Natural killer cell (primary cell): ENCODE measurements at regions not wholly inside any gene's neighbourhood (a gene's known extent, or its start where the extent isn't known, plus 50 kb on each side); places are given as distances from the start of the nearest gene placed in this dataset.

Experiments
- ATAC-seq, 3 donors: fragments of 150-1000 bp in 2 of 3; fragments of 200-7000 bp in 1 of 3; cut with Tn5 transposase; 1 replicate in 1 of 3; 2 replicates in 2 of 3; pipeline ENCODE4 v1.10.0; 2021; ENCODE audit warnings: mild to moderate bottlenecking in 2 of 3, moderate library complexity in 2 of 3
- DNase-seq, 2 donors: peaks; one replicate each; pipeline versions ENCODE4 v3.0.0 to v3.0.0-alpha.2; 2013 to 2021; ENCODE audit warnings: mixed read lengths in 1 of 2
- H3K27ac ChIP-seq: one replicate; pipeline ENCODE4 v1.5.1; 2013; ENCODE audit warnings: mild to moderate bottlenecking, low read length
- H3K27me3 ChIP-seq: one replicate; pipeline ENCODE4 v1.6.1; 2013; ENCODE audit warnings: low read length; ENCODE audit not compliant: control insufficient read depth, insufficient read depth
- H3K36me3 ChIP-seq: one replicate; pipeline ENCODE4 v1.6.1; 2013; ENCODE audit warnings: low read length; ENCODE audit not compliant: control insufficient read depth, insufficient read depth
- H3K4me1 ChIP-seq: one replicate; pipeline ENCODE4 v1.6.1; 2013; ENCODE audit warnings: low read length; ENCODE audit not compliant: control insufficient read depth, insufficient read depth
- H3K4me3 ChIP-seq: one replicate; pipeline ENCODE4 v1.5.1; 2013; ENCODE audit warnings: low read length
- H3K9me3 ChIP-seq: one replicate; pipeline ENCODE4 v1.6.1; 2013; ENCODE audit warnings: low read length; ENCODE audit not compliant: control insufficient read depth, insufficient read depth
- H3K27ac Mint-ChIP-seq, 2 donors: one replicate each; pipeline ENCODE4 v1.8.0; 2022; ENCODE audit warnings: mild to moderate bottlenecking in 2 of 2, mixed read lengths in 2 of 2, moderate library complexity in 1 of 2
- H3K27me3 Mint-ChIP-seq, 2 donors: one replicate each; pipeline ENCODE4 v1.8.0; 2022; ENCODE audit warnings: low read depth in 2 of 2, mixed read lengths in 2 of 2
- H3K36me3 Mint-ChIP-seq: one replicate; pipeline ENCODE4 v1.8.0; 2022; ENCODE audit warnings: mixed read lengths
- H3K4me1 Mint-ChIP-seq, 2 donors: one replicate each; pipeline ENCODE4 v1.8.0; 2022; ENCODE audit warnings: mixed read lengths in 2 of 2
- H3K4me3 Mint-ChIP-seq: one replicate; pipeline ENCODE4 v1.8.0; 2022; ENCODE audit warnings: mild to moderate bottlenecking, moderate library complexity, mixed read lengths
- H3K9me3 Mint-ChIP-seq, 2 donors: one replicate each; pipeline ENCODE4 v1.8.0; 2022; ENCODE audit warnings: mixed read lengths in 2 of 2
- WGBS: methylation state at CpG from one replicate; pipeline ENCODE4 v1.1.7; 2013; ENCODE audit warnings: missing lambda C conversion rate; ENCODE audit not compliant: insufficient coverage; 5-methylcytosine and 5-hydroxymethylcytosine counted together
- intact Hi-C: fragments of 100-400 bp; cut with micrococcal nuclease; formaldehyde crosslinking; loops from one replicate; pipeline ENCODE4 v1.14.2; 2022
- TF ChIP-seq, protein P1 (sequence below): fragments of 200-600 bp; IDR thresholded peaks from one replicate; pipeline ENCODE4 v1.8.0; 2022; ENCODE audit warnings: antibody characterized with exemption

DNA sequence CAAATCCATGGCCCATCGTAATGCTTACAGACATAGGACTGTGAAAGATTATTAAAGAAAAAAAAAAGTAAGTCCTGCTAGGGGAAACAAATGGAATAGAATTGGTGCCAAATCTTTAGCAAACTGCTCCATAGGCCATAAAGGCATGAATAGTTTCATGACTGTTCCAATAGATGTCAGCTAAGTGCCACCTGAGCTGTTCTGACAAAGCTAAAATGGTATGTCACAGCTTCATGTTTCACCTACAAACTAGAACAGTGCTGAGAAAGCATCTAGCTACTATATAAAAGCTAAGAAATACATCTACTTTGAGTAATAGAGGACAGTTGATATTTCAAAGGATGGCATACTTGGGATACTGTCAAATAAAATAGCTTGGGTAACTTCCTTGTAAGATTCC, 771.6 kb upstream of the CA10 start:
- Histone ChIP-seq H3K9me3 (no peaks in the 10 kb centered on the region), H3K4me1 (no peaks in the 10 kb centered on the region), H3K4me3 (no peak overlapping the region), H3K27me3 (no peaks in the 10 kb centered on the region), H3K27ac (no peak overlapping the region), H3K36me3 (no peaks in the 10 kb centered on the region)
- intact Hi-C loops: no loop called here
- Mint-ChIP-seq H3K36me3 (peaks cover 8% of the 10 kb centered on the region), H3K4me1 (no peaks in the 10 kb centered on the region), H3K27me3 (no peaks in the 10 kb centered on the region), H3K4me3 (no peak overlapping the region), H3K27ac (no peak overlapping the region), H3K9me3 (peaks cover 15 to 17% of the 10 kb centered on the region in 2 donors)
- no peak for DNase-seq
- TF ChIP-seq, protein P1, sequence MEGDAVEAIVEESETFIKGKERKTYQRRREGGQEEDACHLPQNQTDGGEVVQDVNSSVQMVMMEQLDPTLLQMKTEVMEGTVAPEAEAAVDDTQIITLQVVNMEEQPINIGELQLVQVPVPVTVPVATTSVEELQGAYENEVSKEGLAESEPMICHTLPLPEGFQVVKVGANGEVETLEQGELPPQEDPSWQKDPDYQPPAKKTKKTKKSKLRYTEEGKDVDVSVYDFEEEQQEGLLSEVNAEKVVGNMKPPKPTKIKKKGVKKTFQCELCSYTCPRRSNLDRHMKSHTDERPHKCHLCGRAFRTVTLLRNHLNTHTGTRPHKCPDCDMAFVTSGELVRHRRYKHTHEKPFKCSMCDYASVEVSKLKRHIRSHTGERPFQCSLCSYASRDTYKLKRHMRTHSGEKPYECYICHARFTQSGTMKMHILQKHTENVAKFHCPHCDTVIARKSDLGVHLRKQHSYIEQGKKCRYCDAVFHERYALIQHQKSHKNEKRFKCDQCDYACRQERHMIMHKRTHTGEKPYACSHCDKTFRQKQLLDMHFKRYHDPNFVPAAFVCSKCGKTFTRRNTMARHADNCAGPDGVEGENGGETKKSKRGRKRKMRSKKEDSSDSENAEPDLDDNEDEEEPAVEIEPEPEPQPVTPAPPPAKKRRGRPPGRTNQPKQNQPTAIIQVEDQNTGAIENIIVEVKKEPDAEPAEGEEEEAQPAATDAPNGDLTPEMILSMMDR: no peak
- ATAC-seq: no peak
- WGBS: no CpG with 5 or more reads among the region's 1 CpG

DNA sequence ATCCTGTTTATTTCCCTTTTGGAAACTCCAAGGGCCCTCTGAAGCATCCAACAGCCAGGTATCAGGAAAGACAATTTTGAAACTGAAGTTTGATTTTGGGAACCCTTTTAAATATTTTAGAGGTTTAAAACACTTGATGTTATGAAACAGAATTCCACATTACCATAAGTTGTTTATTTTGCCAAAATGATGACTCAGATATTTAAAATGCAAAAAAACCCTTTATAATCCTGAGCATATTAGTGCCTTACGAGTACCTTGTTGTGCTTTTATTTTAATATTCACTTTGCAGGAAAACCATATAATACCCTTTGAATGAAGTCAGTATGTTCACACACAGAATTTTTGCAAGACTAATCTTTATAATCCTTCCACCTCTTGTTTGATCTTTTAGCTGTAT, 765.1 kb upstream of the CA10 start:
- no peaks in the 10 kb centered on the region for H3K4me1 Mint-ChIP-seq
- no peaks in the 10 kb centered on the region for H3K9me3 ChIP-seq
- H3K27ac Mint-ChIP-seq: no peak overlapping the region
- H3K4me1 ChIP-seq: no peaks in the 10 kb centered on the region
- no peaks in the 10 kb centered on the region for H3K27me3 Mint-ChIP-seq
- no peak overlapping the region for H3K27ac ChIP-seq
- no peak overlapping the region for H3K4me3 Mint-ChIP-seq
- no CpG with 5 or more reads among the region's 1 CpG for WGBS
- H3K4me3 ChIP-seq: no peak overlapping the region
- intact Hi-C loops: no loop called here
- DNase-seq (no peak), ATAC-seq (no peak)
- TF ChIP-seq, protein P1: no peak
- H3K27me3 ChIP-seq: no peaks in the 10 kb centered on the region
- H3K36me3 ChIP-seq: no peaks in the 10 kb centered on the region
- H3K36me3 Mint-ChIP-seq: no peaks in the 10 kb centered on the region
- H3K9me3 Mint-ChIP-seq: peaks cover 8 to 17% of the 10 kb centered on the region in 2 donors

DNA sequence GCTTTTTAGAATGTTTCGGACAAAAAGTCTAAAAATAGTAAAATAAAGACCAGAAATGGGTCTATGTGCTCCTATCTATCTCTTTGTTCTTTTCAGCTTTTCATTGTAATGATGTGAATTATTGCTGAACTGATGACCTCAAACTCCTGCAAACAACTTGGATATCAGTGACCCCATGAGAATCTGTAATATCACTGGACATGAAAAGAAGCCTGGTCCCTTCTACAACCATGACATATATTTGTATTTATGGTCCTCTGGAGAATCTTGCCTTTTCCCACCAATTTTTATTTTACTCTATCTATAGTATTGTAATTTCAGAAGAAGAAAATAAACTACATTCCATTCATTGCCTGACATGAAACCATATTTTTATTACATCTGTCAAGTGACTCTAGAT, 740.7 kb upstream of the CA10 start:
- 17% methylated on average over 1 of the region's 1 CpG for WGBS
- Histone ChIP-seq H3K9me3 (no peaks in the 10 kb centered on the region), H3K27me3 (no peaks in the 10 kb centered on the region), H3K36me3 (no peaks in the 10 kb centered on the region), H3K4me1 (no peaks in the 10 kb centered on the region), H3K27ac (no peak overlapping the region), H3K4me3 (no peak overlapping the region)
- TF ChIP-seq, protein P1: no peak
- DNase-seq: no peak
- Mint-ChIP-seq H3K27me3 (no peaks in the 10 kb centered on the region), H3K4me3 (no peak overlapping the region), H3K27ac (no peak overlapping the region), H3K36me3 (peaks cover 6% of the 10 kb centered on the region), H3K4me1 (no peaks in the 10 kb centered on the region), H3K9me3 (peaks cover 5 to 24% of the 10 kb centered on the region in 2 donors)
- intact Hi-C loops: no loop called here
- ATAC-seq: no peak

DNA sequence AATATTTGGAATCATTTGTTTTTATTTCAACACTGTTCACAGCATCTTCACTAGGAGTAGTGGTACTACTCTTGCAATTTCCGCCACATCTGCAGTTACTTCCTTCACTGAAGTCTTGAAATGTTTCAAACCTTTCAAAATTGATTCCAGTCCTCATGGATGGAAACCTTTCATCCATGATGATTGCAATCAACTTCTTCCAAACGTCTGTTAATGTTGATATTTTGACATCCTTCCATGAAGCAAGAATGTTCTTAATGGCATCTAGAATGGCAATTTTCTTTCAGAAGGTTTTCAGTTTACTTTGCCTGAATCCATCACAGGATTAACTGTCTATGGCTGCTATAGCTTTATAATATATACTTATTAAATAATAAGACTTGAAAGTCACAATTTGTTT, 736.8 kb upstream of the CA10 start:
- H3K36me3 Mint-ChIP-seq: no peaks in the 10 kb centered on the region
- H3K27ac Mint-ChIP-seq: no peak overlapping the region
- ATAC-seq (no peak), DNase-seq (no peak)
- no peak overlapping the region for H3K4me3 Mint-ChIP-seq
- no peaks in the 10 kb centered on the region for H3K27me3 Mint-ChIP-seq
- TF ChIP-seq, protein P1: no peak
- Histone ChIP-seq H3K4me1 (no peaks in the 10 kb centered on the region), H3K9me3 (no peaks in the 10 kb centered on the region), H3K36me3 (no peaks in the 10 kb centered on the region), H3K27me3 (no peaks in the 10 kb centered on the region), H3K4me3 (no peak overlapping the region), H3K27ac (no peak overlapping the region)
- no peaks in the 10 kb centered on the region for H3K4me1 Mint-ChIP-seq
- H3K9me3 Mint-ChIP-seq: peaks cover 4 to 13% of the 10 kb centered on the region in 2 donors
- intact Hi-C loops: no loop called here
- WGBS: 75% methylated on average over 2 of the region's 2 CpGs
